H1 (cell line): ENCODE measurements at regions not wholly inside any gene's neighbourhood (a gene's known extent, or its start where the extent isn't known, plus 50 kb on each side); places are given as distances from the start of the nearest gene placed in this dataset.

Source experiments
- CTCF ChIA-PET: fragments of 300-600 bp; sonication (Branson Sonifier 250); formaldehyde crosslinking; loops from one replicate; lab custom pipeline; 2021; ENCODE audit not compliant: partially characterized antibody; lab: Charles Lee
- POLR2A ChIA-PET: fragments of 300-600 bp; sonication (Branson Sonifier 250); formaldehyde crosslinking; loops from one replicate; lab custom pipeline; 2021; ENCODE audit warnings: inconsistent platforms; ENCODE audit not compliant: partially characterized antibody; lab: Charles Lee
- DNase-seq, 2 experiments: peaks; one replicate each; pipeline versions ENCODE4 v3.0.0 to v3.0.0-alpha.2; 2010 to 2022; ENCODE audit warnings: low spot score in 2 of 2, low read depth in 1 of 2, mixed read lengths in 1 of 2
- FAIRE-seq: peaks from 2 replicates; lab custom pipeline; 2011; peaks lifted over from hg19 to GRCh38; lab: Jason Lieb, UNC
- H2AFZ ChIP-seq: 2 replicates; pipeline ENCODE4 v1.8.1; 2012; ENCODE audit warnings: low read length, inconsistent platforms
- H2AK5ac ChIP-seq: 2 replicates; pipeline ENCODE4 v1.6.1; 2013; ENCODE audit warnings: low read depth, low read length
- H2BK120ac ChIP-seq: replicated peaks from 2 replicates; pipeline ENCODE3; 2013; ENCODE audit warnings: low read depth, low read length, inconsistent platforms
- H2BK12ac ChIP-seq: 2 replicates; pipeline ENCODE4 v1.6.1; 2013; ENCODE audit warnings: low read depth, low read length
- H2BK15ac ChIP-seq: 2 replicates; pipeline ENCODE4 v1.6.1; 2013; ENCODE audit warnings: low read length
- H2BK20ac ChIP-seq: 2 replicates; pipeline ENCODE4 v1.6.1; 2013; ENCODE audit warnings: low read length
- H2BK5ac ChIP-seq: 2 replicates; pipeline ENCODE4 v1.6.1; 2013; ENCODE audit warnings: low read depth, low read length
- H3K14ac ChIP-seq: 2 replicates; pipeline ENCODE4 v1.6.1; 2013; ENCODE audit warnings: inconsistent platforms; ENCODE audit not compliant: insufficient read length
- H3K18ac ChIP-seq: 2 replicates; pipeline ENCODE4 v1.6.1; 2013; ENCODE audit warnings: low read length; ENCODE audit errors: extremely low read depth
- H3K23ac ChIP-seq: 2 replicates; pipeline ENCODE4 v1.6.1; 2013; ENCODE audit warnings: inconsistent platforms; ENCODE audit not compliant: insufficient read length
- H3K23me2 ChIP-seq: 2 replicates; pipeline ENCODE4 v1.6.1; 2013; ENCODE audit warnings: low read depth, low read length
- H3K27ac ChIP-seq: 2 replicates; pipeline ENCODE4 v1.6.1; 2011; ENCODE audit warnings: low read depth, low read length, inconsistent platforms
- H3K27me3 ChIP-seq, 4 experiments: replicated peaks in 1 of 4; 1 replicate in 1 of 4; 2 replicates in 3 of 4; pipeline versions ENCODE4 v1.6.1 to v1.8.1; 2011 to 2013; ENCODE audit warnings: low read length in 3 of 4, mild to moderate bottlenecking in 3 of 4, inconsistent platforms in 2 of 4, mixed read lengths in 2 of 4, moderate library complexity in 1 of 4; ENCODE audit not compliant: control insufficient read depth in 3 of 4, insufficient read depth in 3 of 4; ENCODE audit errors: extremely low read depth in 1 of 4
- H3K36me3 ChIP-seq, 4 experiments: 2 replicates each; pipeline versions ENCODE4 v1.6.1 to v1.8.1; 2011 to 2013; ENCODE audit warnings: mild to moderate bottlenecking in 4 of 4, low read length in 3 of 4, moderate library complexity in 2 of 4, control low read depth in 1 of 4, inconsistent platforms in 1 of 4; ENCODE audit not compliant: insufficient read depth in 4 of 4, control insufficient read depth in 2 of 4
- H3K4ac ChIP-seq: replicated peaks from 2 replicates; pipeline ENCODE3; 2013; ENCODE audit warnings: low read length, low read depth, mixed read lengths, inconsistent platforms; ENCODE audit not compliant: insufficient read length
- H3K4me1 ChIP-seq, 4 experiments: replicated peaks in 1 of 4; 1 replicate in 1 of 4; 2 replicates in 3 of 4; pipeline versions ENCODE4 v1.6.1 to v1.8.1; 2011 to 2013; ENCODE audit warnings: low read length in 3 of 4, inconsistent platforms in 2 of 4, mixed read lengths in 1 of 4; ENCODE audit not compliant: insufficient read depth in 4 of 4, control insufficient read depth in 3 of 4
- H3K4me2 ChIP-seq, 2 experiments: 2 replicates each; pipeline versions ENCODE4 v1.6.1 to v1.8.1; 2011 to 2013; ENCODE audit warnings: low read depth in 2 of 2, low read length in 2 of 2, control low read depth in 1 of 2, inconsistent platforms in 1 of 2, mild to moderate bottlenecking in 1 of 2; ENCODE audit not compliant: insufficient read depth in 1 of 2
- H3K4me3 ChIP-seq, 4 experiments: fragments of 200-600, 300-600 bp in 1 of 4; sonication (generic), shearing (Covaris generic), sonication (Bioruptor Twin) in 1 of 4; 2 replicates each; pipeline versions ENCODE4 v1.5.1 to v1.8.1; 2011 to 2016; ENCODE audit warnings: low read length in 4 of 4, low read depth in 3 of 4, control low read depth in 2 of 4, inconsistent platforms in 2 of 4, mild to moderate bottlenecking in 2 of 4, mixed read lengths in 1 of 4, moderate library complexity in 1 of 4; ENCODE audit not compliant: insufficient read depth in 2 of 4; ENCODE audit errors: extremely low read depth in 1 of 4
- H3K56ac ChIP-seq: replicated peaks from 2 replicates; pipeline ENCODE3; 2013; ENCODE audit warnings: low read depth, mild to moderate bottlenecking, mixed read lengths, low read length, inconsistent platforms; ENCODE audit not compliant: insufficient read length
- H3K79me1 ChIP-seq: 2 replicates; pipeline ENCODE4 v1.6.1; 2013; ENCODE audit warnings: low read depth, low read length, control low read depth
- H3K79me2 ChIP-seq, 2 experiments: 2 replicates each; pipeline versions ENCODE4 v1.6.1 to v1.8.1; 2012 to 2013; ENCODE audit warnings: low read length in 2 of 2, mild to moderate bottlenecking in 2 of 2, inconsistent platforms in 1 of 2; ENCODE audit not compliant: insufficient read depth in 2 of 2, control insufficient read depth in 1 of 2
- H3K9ac ChIP-seq, 4 experiments: replicated peaks in 1 of 4; 1 replicate in 1 of 4; 2 replicates in 3 of 4; pipeline versions ENCODE4 v1.6.1 to v1.8.1; 2011 to 2013; ENCODE audit warnings: low read depth in 3 of 4, low read length in 3 of 4, control low read depth in 2 of 4, mild to moderate bottlenecking in 2 of 4, moderate library complexity in 2 of 4, inconsistent platforms in 1 of 4; ENCODE audit errors: extremely low read depth in 1 of 4
- H3K9me3 ChIP-seq, 2 experiments: 2 replicates each; pipeline versions ENCODE4 v1.6.1 to v1.8.1; 2012 to 2013; ENCODE audit warnings: mild to moderate bottlenecking in 2 of 2, moderate library complexity in 2 of 2, control low read depth in 1 of 2, inconsistent platforms in 1 of 2, low read depth in 1 of 2, low read length in 1 of 2, mixed read lengths in 1 of 2; ENCODE audit not compliant: insufficient read depth in 2 of 2
- H4K20me1 ChIP-seq, 2 experiments: replicated peaks in 1 of 2; 2 replicates each; pipeline versions ENCODE3 to v1.8.1; 2011 to 2013; ENCODE audit warnings: inconsistent platforms in 2 of 2, low read length in 2 of 2, mild to moderate bottlenecking in 1 of 2; ENCODE audit not compliant: insufficient read depth in 2 of 2, control insufficient read depth in 1 of 2
- H4K5ac ChIP-seq: 2 replicates; pipeline ENCODE4 v1.6.1; 2013; ENCODE audit warnings: low read length, low read depth, mixed read lengths, inconsistent platforms; ENCODE audit not compliant: insufficient read length
- H4K8ac ChIP-seq: 2 replicates; pipeline ENCODE4 v1.8.0; 2013; ENCODE audit warnings: mild to moderate bottlenecking, moderate library complexity, low read length, inconsistent platforms; ENCODE audit not compliant: insufficient read depth; ENCODE audit errors: extremely low read depth
- H4K91ac ChIP-seq: replicated peaks from 2 replicates; pipeline ENCODE3; 2013; ENCODE audit warnings: low read length, mixed read lengths, inconsistent platforms; ENCODE audit not compliant: insufficient read length
- FOSL1 ChIP-seq: IDR thresholded peaks from 2 replicates; pipeline ENCODE4 v1.6.1; 2011; ENCODE audit warnings: mild to moderate bottlenecking, low read depth, low read length, moderate library complexity; ENCODE audit not compliant: insufficient read depth
- GTF2F1 ChIP-seq: IDR thresholded peaks from 2 replicates; pipeline ENCODE4 v1.6.1; 2012; ENCODE audit warnings: low read depth, low read length, improper control_type of control experiment, borderline replicate concordance
- HDAC2 ChIP-seq, 2 experiments: fragments of 300-600 bp in 1 of 2; sonication (generic) in 1 of 2; IDR thresholded peaks; 2 replicates each; pipeline ENCODE4 v1.6.1; 2011 to 2012; ENCODE audit warnings: low read depth in 2 of 2, low read length in 2 of 2, mild to moderate bottlenecking in 2 of 2, moderate library complexity in 2 of 2, borderline replicate concordance in 1 of 2, inconsistent platforms in 1 of 2
- RBBP5 ChIP-seq: IDR thresholded peaks from 2 replicates; pipeline ENCODE4 v1.7.1; 2012; ENCODE audit warnings: low read depth, mild to moderate bottlenecking, inconsistent platforms, low read length, moderate library complexity, borderline replicate concordance
- RXRA ChIP-seq: IDR thresholded peaks from 2 replicates; pipeline ENCODE4 v1.6.1; 2011; ENCODE audit warnings: low read depth, mild to moderate bottlenecking, low read length, moderate library complexity; ENCODE audit not compliant: insufficient read depth
- SIN3A ChIP-seq, 2 experiments: IDR thresholded peaks in 1 of 2; conservative IDR thresholded peaks in 1 of 2; 2 replicates each; pipeline ENCODE4 v1.6.1; 2011 to 2012; ENCODE audit warnings: low read length in 2 of 2, improper control_type of control experiment in 1 of 2, low read depth in 1 of 2, mild to moderate bottlenecking in 1 of 2
- SIRT6 ChIP-seq: IDR thresholded peaks from one replicate; pipeline ENCODE4 v1.7.1; 2012; ENCODE audit warnings: low read length, inconsistent platforms
- SP1 ChIP-seq: IDR thresholded peaks from 2 replicates; pipeline ENCODE4 v1.6.1; 2011; ENCODE audit warnings: low read depth, low read length
- SRF ChIP-seq: IDR thresholded peaks from 2 replicates; pipeline ENCODE4 v1.6.1; 2011; ENCODE audit warnings: mild to moderate bottlenecking, low read depth, low read length, moderate library complexity
- TAF1 ChIP-seq: IDR thresholded peaks from 2 replicates; pipeline ENCODE4 v1.6.1; 2011; ENCODE audit warnings: mild to moderate bottlenecking, low read depth, low read length
- WGBS, 2 experiments: shearing (Covaris generic) in 1 of 2; methylation state at CpG; one replicate each; pipeline versions ENCODE4 v1.1.6 to v1.1.7; 2013 to 2015; ENCODE audit warnings: low lambda C conversion rate in 2 of 2, mixed read lengths in 2 of 2, inconsistent platforms in 1 of 2, low coverage in 1 of 2, missing lambda C conversion rate in 1 of 2; ENCODE audit not compliant: insufficient replicate concordance in 2 of 2, insufficient coverage in 1 of 2, insufficient read length in 1 of 2; ENCODE audit errors: extremely low coverage in 1 of 2, missing lambda C conversion rate in 1 of 2; 5-methylcytosine and 5-hydroxymethylcytosine counted together
- TF ChIP-seq, protein P1 (sequence below): IDR thresholded peaks from 2 replicates; pipeline ENCODE4 v1.6.1; 2011; ENCODE audit warnings: low read length, improper control_type of control experiment
- TF ChIP-seq, protein P2 (sequence below): IDR thresholded peaks from 2 replicates; pipeline ENCODE4 v1.6.1; 2012; ENCODE audit warnings: inconsistent platforms

DNA sequence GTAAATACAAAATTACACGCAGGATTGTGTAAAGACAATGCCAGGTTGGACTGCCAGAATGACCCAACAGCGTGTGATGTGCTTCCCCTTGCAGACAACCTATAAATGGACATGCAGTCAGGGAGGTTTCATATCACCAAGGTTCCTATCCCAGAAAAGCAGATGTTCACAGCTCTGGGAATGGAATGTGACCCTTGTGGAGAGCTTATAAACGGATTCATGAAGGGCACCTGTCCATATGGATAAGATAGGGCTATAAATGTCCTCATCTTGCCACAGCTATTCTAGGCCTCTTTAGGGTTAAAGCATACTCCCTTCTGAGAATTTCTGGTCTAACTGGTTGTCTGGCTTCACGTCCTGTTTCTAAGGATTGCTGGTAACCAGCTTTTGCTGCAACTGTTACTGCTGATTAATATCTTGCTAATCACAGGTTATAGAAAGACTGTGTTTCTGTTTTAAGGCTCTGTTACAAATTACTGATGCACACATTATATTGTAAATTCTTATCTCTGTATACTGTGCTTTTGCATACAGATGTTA is 285.4 kb upstream of the HSFY2 start:
- H3K79me2 ChIP-seq: peaks cover 0 to 7% of the 10 kb centered on the region in 2 experiments; a peak in 2 of 4 replicates
- no peak overlapping the region for H2BK120ac ChIP-seq
- WGBS, 2 experiments: 87% methylated on average over 3 of the region's 4 CpGs; no CpG with 5 or more reads in 1 of the 2 experiments
- no peak for TF ChIP-seq HDAC2 (IDR thresholded peaks at IDR 0.05; ENCODE audit: borderline replicate concordance in 1 of 2, low read depth in 2 of 2, low read length in 2 of 2)
- no peak for TF ChIP-seq TAF1
- TF ChIP-seq SIN3A (conservative IDR thresholded peaks at IDR 0.05 in 1 of 2, IDR thresholded peaks at IDR 0.05 in 1 of 2; ENCODE audit: low read depth in 1 of 2, low read length in 2 of 2): no peak
- TF ChIP-seq FOSL1: no peak
- TF ChIP-seq, protein P1, sequence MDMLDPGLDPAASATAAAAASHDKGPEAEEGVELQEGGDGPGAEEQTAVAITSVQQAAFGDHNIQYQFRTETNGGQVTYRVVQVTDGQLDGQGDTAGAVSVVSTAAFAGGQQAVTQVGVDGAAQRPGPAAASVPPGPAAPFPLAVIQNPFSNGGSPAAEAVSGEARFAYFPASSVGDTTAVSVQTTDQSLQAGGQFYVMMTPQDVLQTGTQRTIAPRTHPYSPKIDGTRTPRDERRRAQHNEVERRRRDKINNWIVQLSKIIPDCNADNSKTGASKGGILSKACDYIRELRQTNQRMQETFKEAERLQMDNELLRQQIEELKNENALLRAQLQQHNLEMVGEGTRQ: no peak
- TF ChIP-seq GTF2F1: no peak
- TF ChIP-seq, protein P2, sequence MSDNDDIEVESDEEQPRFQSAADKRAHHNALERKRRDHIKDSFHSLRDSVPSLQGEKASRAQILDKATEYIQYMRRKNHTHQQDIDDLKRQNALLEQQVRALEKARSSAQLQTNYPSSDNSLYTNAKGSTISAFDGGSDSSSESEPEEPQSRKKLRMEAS: no peak
- TF ChIP-seq SRF: no peak
- TF ChIP-seq RBBP5: no peak
- TF ChIP-seq RXRA: no peak
- no peak for TF ChIP-seq SP1
- TF ChIP-seq SIRT6: no peak

More for the DNA sequence above, 285.4 kb upstream of the HSFY2 start:
- H4K20me1 ChIP-seq: peaks cover 0 to 2% of the 10 kb centered on the region in 2 experiments
- FAIRE-seq (no peak), DNase-seq (no peak)
- H3K4ac ChIP-seq: no peak overlapping the region
- no peak overlapping the region for H4K8ac ChIP-seq
- no peak overlapping the region for H3K14ac ChIP-seq
- H3K36me3 ChIP-seq: no peaks in the 10 kb centered on the region; a peak in 1 of 8 replicates
- no peak overlapping the region for H3K18ac ChIP-seq
- H4K91ac ChIP-seq: no peak overlapping the region
- no peak overlapping the region for H3K4me3 ChIP-seq
- no peaks in the 10 kb centered on the region for H3K27me3 ChIP-seq
- no peak overlapping the region for H2BK12ac ChIP-seq
- no peak overlapping the region for H2BK15ac ChIP-seq
- CTCF ChIA-PET: interaction anchor here (0.6 to 0.7 kb wide), 3 partner anchors 98 to 810 kb away, joined by 3 to 5 read pairs (median 3); no protein-coding TSS in a partner anchor
- no peak overlapping the region for H2BK5ac ChIP-seq
- no peak overlapping the region for H3K56ac ChIP-seq
- no peak overlapping the region for H2AK5ac ChIP-seq
- no peak overlapping the region for H3K4me2 ChIP-seq
- no peak overlapping the region for H4K5ac ChIP-seq
- no peaks in the 10 kb centered on the region for H3K9me3 ChIP-seq
- H2AFZ ChIP-seq: no peak overlapping the region
- H3K79me1 ChIP-seq: no peaks in the 10 kb centered on the region
- H3K23me2 ChIP-seq: no peaks in the 10 kb centered on the region
- H3K4me1 ChIP-seq: no peaks in the 10 kb centered on the region
- H3K9ac ChIP-seq: no peak overlapping the region
- no peak overlapping the region for H3K27ac ChIP-seq
- POLR2A ChIA-PET: interaction anchor here (1.2 kb wide), 1 partner anchor 16 kb away, joined by 3 read pairs; no protein-coding TSS in a partner anchor
- H2BK20ac ChIP-seq: no peak overlapping the region
- no peak overlapping the region for H3K23ac ChIP-seq
